GM21381 (cell line): ENCODE measurements at regions not wholly inside any gene's neighbourhood (a gene's known extent, or its start where the extent isn't known, plus 50 kb on each side); places are given as distances from the start of the nearest gene placed in this dataset.
A peak's percentile ranks its signal among the peaks of the same experiment; 100 is the strongest.
"Not testable (repeated sequence)": the region's sequence is repeated elsewhere in the genome, so short reads cannot be mapped to it uniquely, and the experiment has no call there.

Experiments
- ATAC-seq: cut with Tn5 transposase; IDR thresholded peaks from one replicate; pipeline ENCODE4 v1.9.1; 2021; ENCODE audit warnings: mild to moderate bottlenecking, moderate library complexity; ENCODE audit not compliant: unreplicated experiment

DNA sequence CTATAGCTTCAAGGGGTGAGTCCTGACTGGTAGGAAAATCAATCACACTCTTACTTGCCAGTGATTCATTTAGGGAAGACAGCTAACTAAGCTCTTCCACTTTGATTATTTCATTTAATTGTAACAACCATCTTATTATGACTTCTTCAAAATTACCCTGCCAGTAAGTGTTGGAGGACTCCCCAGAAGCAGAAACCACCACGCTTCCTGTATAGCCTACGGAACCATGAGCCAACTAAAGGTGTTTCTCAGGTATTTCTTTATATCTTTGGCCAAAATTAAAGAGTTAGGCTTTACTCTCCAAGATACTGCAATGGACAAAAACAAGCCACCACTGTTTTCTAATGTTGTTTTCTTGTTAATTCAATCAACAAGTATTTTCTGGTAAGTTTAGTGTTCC, 61.0 kb downstream of the FOXD4L5 start:
- ATAC-seq = not testable (repeated sequence)

DNA sequence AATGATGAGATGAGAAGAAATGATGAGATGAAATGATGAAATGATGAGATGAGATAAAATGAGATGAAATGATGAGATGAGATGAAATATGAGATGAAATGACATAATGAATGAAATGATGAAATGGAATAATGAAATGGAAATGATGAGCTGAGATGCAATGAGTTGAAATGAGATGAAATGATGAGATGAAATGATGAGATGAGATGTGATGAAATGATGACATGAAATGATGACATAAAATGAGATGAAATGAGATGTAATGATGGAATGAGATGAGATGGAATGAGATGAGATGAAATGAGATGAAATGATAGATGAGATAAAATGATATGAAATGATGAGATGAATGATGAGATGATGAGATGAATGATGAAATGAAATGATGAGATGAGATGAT, 76.2 kb downstream of the FOXD4L5 start:
- not testable (repeated sequence) for ATAC-seq

- not testable (repeated sequence) for ATAC-seq
Observed at GRCh38 chr9:65207273-65207672, 77.7 kb downstream of the FOXD4L5 start.

- not testable (repeated sequence) for ATAC-seq
Observed at GRCh38 chr9:65205853-65206252, 79.2 kb downstream of the FOXD4L5 start.

DNA sequence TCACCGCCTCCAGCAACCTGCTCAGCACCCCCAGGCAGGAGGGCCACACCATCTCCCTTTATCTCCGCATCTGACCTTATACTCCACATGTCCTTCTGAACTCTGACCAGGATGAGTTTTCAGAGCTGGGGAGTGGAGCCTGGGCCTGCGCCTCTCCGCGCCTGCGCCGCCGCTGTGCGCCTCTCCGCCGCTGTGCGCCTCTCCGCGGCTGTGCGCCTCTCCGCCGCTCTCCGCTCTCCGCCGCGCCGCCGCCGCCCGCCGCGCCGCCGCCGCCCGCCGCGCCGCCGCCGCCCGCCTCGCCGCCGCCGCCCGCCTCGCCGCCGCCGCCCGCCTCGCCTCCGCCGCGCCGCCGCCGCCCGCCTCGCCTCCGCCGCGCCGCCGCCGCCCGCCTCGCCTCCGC, 89.2 kb downstream of the FOXD4L5 start:
- ATAC-seq = peak; percentile 52

DNA sequence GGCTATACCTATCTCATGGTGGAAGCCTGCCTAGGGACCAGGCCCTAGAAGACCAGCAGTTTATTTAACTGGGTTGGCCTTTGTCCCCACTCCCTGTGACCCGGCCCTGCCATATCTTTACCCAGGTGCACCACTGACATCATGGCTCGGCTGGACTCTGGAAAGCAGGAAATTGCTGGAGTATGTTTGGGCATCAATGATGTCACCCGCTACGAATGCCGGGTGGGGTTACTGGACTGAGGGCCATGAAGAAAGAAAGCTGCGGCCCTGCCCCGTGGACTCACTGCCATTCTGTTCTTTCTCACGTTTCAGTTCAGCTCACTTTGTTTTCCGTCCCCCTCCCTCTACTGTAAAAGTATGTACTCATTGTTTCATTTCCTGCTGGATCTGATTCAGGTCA, 129.1 kb downstream of the FOXD4L5 start:
- not testable (repeated sequence) for ATAC-seq
